Cardiac septum (tissue), 1 donor: ENCODE measurements at regions not wholly inside any gene's neighbourhood (a gene's known extent, or its start where the extent isn't known, plus 50 kb on each side); places are given as distances from the start of the nearest gene placed in this dataset.

ENCODE experiments used
- DNase-seq: peaks from one replicate; pipeline ENCODE4 v3.0.0-alpha.2; 2020; ENCODE audit warnings: low spot score
- intact Hi-C: fragments of 100-400 bp; cut with DNase I; formaldehyde crosslinking; loops from one replicate; pipeline ENCODE4 v1.14.0; 2022
- donor health status: DM: no; HTN: no; CAD: no.

DNA sequence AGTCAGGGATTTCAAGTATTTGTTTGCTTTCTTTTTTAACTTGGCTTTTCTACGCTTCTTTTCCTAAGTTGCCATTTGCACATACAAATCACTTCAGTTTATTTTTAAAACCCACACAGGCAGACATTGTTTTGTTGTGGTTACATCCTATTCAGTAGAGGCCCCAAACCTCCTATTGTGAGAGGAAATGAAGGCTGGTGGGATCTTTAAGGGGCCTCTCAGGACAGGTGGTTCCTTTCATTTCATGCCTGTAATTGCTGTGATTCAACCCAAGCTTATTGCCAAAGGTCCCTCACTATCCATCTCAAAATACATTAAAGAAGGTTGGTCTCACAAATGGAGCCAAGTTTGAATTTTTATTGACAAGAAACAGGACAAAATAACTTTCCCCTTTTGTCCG lies 257.1 kb downstream of the ADAMTS20 start:
- intact Hi-C loops = no loop called here
- no peak for DNase-seq

DNA sequence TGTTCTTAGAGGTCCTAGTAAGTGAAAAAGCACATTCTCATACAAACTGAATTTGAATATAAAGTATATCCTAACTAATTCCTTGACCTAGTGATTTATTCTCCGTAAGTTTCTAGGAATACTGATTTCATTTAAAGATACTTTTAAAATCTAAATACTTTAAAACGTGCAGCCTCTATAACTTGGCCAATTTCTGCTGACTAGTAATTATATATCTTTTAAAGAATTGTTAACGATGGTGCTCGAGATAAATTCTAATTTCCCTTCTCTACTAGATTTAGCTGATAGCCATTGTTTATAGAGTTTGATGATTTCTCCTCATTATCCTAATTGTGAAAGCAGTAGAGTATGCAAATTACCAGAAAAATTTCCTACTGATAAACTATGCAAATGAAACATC lies 257.9 kb downstream of the ADAMTS20 start:
- DNase-seq = no peak
- intact Hi-C loops = no loop called here

DNA sequence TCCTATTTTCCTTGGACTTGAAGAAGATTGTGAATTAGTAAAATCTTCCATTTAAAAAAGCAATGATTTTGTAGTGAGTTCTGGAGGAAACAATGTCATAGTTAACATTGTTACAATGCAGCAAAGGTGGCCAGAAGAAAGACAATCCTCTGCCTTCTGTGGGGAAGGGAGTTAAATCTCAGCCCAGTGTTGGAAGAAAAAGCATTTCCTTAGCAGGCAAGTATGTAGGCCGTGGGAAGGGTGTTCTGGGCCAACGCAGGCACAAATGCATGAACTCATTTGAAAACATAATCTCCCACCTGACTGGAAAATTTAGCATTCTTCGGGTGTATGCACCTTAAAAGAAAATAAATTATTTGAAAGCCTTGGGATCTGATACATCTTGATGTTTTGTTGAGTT lies 258.6 kb downstream of the ADAMTS20 start:
- no peak for DNase-seq
- intact Hi-C loops = no loop called here

DNA sequence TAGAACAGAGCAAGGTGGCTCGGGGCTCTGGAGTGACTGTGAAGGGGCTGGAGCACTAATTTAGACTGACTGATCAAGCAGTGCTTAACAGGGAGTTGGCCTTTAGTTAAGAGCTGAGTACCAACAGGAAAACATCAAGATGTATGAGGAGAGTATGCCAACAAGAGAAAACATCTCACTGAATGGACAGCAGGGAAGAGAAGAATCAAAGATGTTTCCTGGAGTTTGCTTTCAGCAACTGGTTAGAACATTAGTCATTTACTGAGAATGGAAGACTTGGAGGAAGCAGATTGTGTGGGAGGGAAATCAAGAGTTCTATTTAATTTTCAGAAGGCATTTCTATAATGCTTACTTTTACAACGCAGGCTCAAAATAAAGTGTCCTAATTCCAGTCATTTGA lies 259.3 kb downstream of the ADAMTS20 start:
- intact Hi-C loops = no loop called here
- no peak for DNase-seq

- intact Hi-C loops = no loop called here
- DNase-seq = no peak
Observed at GRCh38 chr12:43291516-43291915, 260.5 kb downstream of the ADAMTS20 start.

- intact Hi-C loops = no loop called here
- no peak for DNase-seq
Observed at GRCh38 chr12:43290836-43291235, 261.2 kb downstream of the ADAMTS20 start.

DNA sequence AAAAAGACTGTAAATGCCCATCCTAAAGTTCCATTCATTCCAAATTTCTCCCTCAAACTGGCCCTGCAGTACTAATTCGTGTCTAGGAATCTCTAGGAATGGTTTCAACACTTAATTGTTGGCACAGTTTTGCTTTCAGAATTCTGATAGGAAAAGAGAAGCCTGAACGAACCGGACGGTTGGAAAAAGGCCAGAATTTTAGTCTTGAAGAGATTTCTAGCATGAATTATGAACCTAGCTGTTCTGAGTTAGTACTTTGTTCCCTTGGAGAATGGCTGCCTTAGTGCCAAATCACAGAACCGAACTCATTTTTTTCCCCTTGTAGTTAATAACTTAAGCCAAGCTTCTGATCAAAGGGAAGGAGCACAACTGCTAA lies 262.6 kb downstream of the ADAMTS20 start:
- no peak for DNase-seq
- intact Hi-C loops = no loop called here

- intact Hi-C loops = no loop called here
- DNase-seq = no peak
Observed at GRCh38 chr12:43288671-43289425, 263.2 kb downstream of the ADAMTS20 start.

DNA sequence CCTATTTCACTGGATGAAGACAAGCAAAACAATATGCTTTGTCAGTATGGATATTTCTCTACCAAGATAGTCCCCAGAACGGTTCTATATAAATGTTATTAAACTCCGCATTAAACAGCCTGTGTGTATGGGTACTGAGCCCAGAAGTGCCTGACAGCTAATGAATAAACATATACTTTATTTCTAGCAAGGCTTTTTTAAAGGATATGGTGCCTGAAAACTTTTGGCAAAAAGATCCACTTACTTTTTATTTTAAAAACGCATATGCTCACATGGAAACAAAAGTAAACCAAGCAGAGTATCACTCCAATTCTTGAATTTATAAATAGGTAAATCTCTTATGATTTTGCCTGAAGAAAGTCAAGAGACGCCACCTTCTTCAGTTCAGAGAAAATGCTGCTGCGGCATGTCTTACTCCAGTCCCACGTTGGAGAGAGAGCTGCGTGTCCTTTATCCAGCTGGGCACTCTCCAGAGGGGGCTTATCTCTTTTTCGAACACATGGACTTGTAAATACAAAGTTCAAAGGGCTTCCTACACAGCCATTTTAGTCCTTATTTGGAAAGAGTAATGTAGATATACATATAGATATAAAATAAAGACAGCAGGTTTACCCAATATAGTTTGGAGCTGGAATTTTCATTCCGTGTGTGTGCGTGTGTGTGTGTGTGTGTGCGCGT lies 264.2 kb downstream of the ADAMTS20 start:
- no peak for DNase-seq
- intact Hi-C loops = no loop called here

DNA sequence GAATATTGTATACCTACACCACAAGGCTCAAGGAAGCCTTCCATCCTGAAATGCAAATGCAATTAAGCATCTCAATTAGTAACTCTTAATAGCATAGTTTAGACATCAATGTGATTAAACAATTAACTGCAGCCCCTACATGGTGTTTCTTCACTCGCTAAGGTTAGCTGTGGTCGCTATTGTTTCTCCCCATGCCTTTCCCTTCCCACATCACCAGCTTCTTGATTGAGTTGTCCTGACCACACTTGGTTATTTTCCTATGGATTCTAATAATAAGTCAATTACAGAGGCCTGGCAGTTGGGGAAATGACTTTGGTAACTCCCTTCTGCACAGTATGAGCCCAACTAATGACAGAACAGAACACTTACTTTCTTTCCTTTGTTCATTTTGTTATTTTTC lies 265.0 kb downstream of the ADAMTS20 start:
- intact Hi-C loops = no loop called here
- no peak for DNase-seq

GRCh38 chr12:43285159-43285598 lies 266.8 kb downstream of the ADAMTS20 start:
- no peak for DNase-seq
- intact Hi-C loops = no loop called here

GRCh38 chr12:43284486-43285158 lies 267.4 kb downstream of the ADAMTS20 start:
- intact Hi-C loops = loop anchor here (5.0 kb wide), 2 partner anchors 692 to 802 kb away; no protein-coding TSS in a partner anchor
- DNase-seq = no peak

DNA sequence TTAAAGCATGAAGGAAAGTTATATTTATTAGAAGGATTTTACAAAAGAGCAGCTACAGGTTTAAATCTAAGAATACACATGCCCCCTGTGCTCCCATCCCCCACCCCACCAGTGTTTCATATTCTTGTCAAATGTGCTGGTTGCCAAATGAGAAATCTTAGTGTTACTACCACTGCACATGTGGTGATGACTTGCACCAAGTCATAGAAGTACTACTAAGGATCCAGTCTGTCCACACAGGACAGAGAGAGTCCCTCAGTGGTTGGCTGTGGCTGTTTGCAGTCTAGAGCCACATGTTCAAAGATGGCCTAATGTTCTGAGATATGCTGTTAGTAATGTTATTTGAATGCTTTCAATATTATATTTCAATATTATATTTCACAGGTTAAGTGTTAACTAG lies 268.8 kb downstream of the ADAMTS20 start:
- DNase-seq = no peak
- intact Hi-C loops = loop anchor here (5.0 kb wide), 2 partner anchors 691 to 801 kb away; no protein-coding TSS in a partner anchor

DNA sequence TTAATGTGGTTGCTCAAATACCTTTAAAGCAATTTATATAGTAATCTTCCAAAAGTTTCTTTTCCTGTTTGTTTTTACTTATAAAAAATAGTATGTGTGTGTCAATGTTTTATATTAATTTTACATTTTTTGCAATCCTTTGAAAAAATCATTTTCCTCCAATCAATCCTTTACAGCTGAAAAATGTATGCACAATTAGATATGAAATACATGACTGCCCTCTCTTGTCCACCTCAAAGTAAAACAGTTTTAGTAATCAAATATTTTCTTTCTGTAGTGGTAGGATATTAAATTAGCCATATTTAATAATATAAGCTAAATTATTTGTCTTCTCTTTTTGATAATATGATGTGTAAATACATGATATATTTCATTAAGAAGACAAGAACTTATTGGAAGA lies 269.9 kb downstream of the ADAMTS20 start:
- DNase-seq = no peak
- intact Hi-C loops = loop anchor here (5.0 kb wide), 2 partner anchors 690 to 800 kb away; no protein-coding TSS in a partner anchor

- no peak for DNase-seq
- intact Hi-C loops = loop anchor here (5.0 kb wide), 2 partner anchors 689 to 799 kb away; no protein-coding TSS in a partner anchor
Observed at GRCh38 chr12:43281563-43281962, 270.4 kb downstream of the ADAMTS20 start.

- intact Hi-C loops = no loop called here
- no peak for DNase-seq
Observed at GRCh38 chr12:43278541-43278832, 273.5 kb downstream of the ADAMTS20 start.

- intact Hi-C loops = no loop called here
- DNase-seq = no peak
Observed at GRCh38 chr12:43277651-43278540, 274.1 kb downstream of the ADAMTS20 start.

DNA sequence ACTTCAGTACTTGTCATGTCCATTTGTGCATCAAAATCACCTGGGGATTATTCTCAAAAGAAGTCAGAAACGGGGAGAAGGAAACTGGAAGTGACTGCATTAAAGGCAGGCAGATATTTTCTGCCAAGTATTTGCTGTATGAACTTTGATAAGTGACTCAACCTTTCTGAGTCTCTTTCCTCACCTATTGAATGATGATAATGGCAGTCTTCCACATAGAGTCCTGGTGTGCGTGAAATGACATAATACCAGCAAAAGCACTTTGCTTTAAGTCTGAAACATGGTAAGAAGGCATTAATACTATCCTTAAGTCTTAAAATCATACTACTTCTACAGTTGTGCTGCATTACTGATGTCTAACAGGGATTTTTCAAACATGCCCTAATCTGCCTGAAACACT lies 278.5 kb downstream of the ADAMTS20 start:
- intact Hi-C loops = no loop called here
- no peak for DNase-seq

DNA sequence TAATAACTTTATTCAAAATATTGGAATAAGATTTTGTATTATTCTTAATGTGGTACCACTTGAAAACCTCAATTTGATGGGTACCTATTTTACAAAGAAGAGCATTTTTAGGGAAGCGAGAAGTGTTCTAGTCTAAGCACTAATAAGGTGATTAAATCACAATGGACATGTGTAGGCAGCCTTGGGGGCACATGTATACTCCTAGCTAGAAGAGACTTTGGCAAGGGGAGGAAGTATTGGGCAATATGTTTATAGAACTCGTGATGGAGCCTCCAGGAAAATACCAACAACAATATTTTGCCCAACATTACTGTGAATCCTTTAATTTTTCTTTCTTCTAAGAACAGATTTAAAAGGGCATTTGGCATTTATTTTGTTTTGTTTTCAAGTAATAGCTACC lies 280.3 kb downstream of the ADAMTS20 start:
- no peak for DNase-seq
- intact Hi-C loops = no loop called here

DNA sequence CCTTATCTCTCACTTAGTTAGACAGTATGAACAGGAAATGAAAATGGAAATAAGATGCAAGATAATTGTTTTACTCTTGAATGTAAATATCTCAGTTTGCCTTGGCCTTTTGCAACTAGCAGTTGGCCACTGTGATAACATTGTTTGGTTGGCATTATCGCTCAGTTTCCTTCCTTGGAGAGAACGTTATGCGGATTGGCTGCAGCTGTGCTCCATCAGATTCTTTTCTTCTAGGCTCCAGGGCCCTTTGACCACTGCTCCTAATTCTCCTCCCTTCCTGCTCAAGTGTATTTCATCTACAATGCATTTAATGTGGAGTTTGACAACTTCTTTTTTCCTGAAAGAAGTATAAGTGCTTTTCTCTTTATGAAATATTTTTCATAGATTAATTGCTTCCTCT lies 284.2 kb downstream of the ADAMTS20 start:
- no peak for DNase-seq
- intact Hi-C loops = no loop called here
